ENCODE measurements at regions not wholly inside any gene's neighbourhood (a gene's known extent, or its start where the extent isn't known, plus 50 kb on each side); places are given as distances from the start of the nearest gene placed in this dataset.

- ATAC-seq: no peak
- no peak for DNase-seq (ENCODE audit: low read depth, low spot score)
- BruUV-seq (replicated peaks): no TSS peak
- no peak for FAIRE-seq
- POLR2A ChIA-PET: no interaction called here
- H3K27me3 ChIP-seq (replicated peaks in 1 of 2; ENCODE audit: control insufficient read depth in 2 of 2, insufficient read depth in 2 of 2, low read length in 1 of 2): no peaks in the 10 kb centered on the region
- H3K4me1 ChIP-seq (ENCODE audit: control insufficient read depth, insufficient read depth, low read length): no peaks in the 10 kb centered on the region
- no peaks in the 10 kb centered on the region for H3K9me3 ChIP-seq (replicated peaks; ENCODE audit: control insufficient read depth, insufficient read depth, low read length)
- RAD21 ChIA-PET (ENCODE audit: unreplicated experiment): no interaction called here
- no peaks in the 10 kb centered on the region for H3K79me2 ChIP-seq (ENCODE audit: control insufficient read depth, insufficient read depth, low read length)
- no peaks in the 10 kb centered on the region for H3K36me3 ChIP-seq (ENCODE audit: control insufficient read depth in 2 of 2, insufficient read depth in 2 of 2, low read length in 1 of 2)
- intact Hi-C loops (cut with micrococcal nuclease; ENCODE audit: unreplicated experiment) (no loop called here), in situ Hi-C loops (cut with MboI) (no loop called here)
- TF ChIP-seq NFIC (IDR thresholded peaks at IDR 0.05; ENCODE audit: low read depth, low read length) (no peak), IKZF2 (IDR thresholded peaks at IDR 0.05) (no peak), KAT2A (conservative IDR thresholded peaks at IDR 0.05; ENCODE audit: control insufficient read depth, low read depth, low read length) (no peak), DPF2 (IDR thresholded peaks at IDR 0.05) (no peak), BCL3 (IDR thresholded peaks at IDR 0.05; ENCODE audit: borderline replicate concordance, insufficient read depth, low read depth, low read length, poor library complexity, severe bottlenecking) (no peak), CREM (IDR thresholded peaks at IDR 0.05; ENCODE audit: low read depth) (no peak), ZNF24 (IDR thresholded peaks at IDR 0.05) (no peak), HDAC2 (IDR thresholded peaks at IDR 0.05) (no peak), RB1 (IDR thresholded peaks at IDR 0.05; ENCODE audit: borderline replicate concordance) (no peak), RELA (IDR thresholded peaks at IDR 0.05; ENCODE audit: borderline replicate concordance, partially characterized antibody) (no peak), ZBTB33 (IDR thresholded peaks at IDR 0.05) (no peak), ZBED1 (IDR thresholded peaks at IDR 0.05; ENCODE audit: borderline replicate concordance) (no peak), SMARCA5 (IDR thresholded peaks at IDR 0.05) (no peak), PKNOX1 (IDR thresholded peaks at IDR 0.05) (no peak), REST (IDR thresholded peaks at IDR 0.05; ENCODE audit: low read depth, low read length) (no peak), ZNF217 (IDR thresholded peaks at IDR 0.05) (no peak)
- SMC1A ChIA-PET (ENCODE audit: uncharacterized antibody, unreplicated experiment): no interaction called here
- no peak overlapping the region for H3K27ac ChIP-seq (ENCODE audit: control insufficient read depth, insufficient read depth)
- no peak overlapping the region for H3K9ac ChIP-seq (ENCODE audit: control insufficient read depth, insufficient read depth, low read length)
- no peak overlapping the region for H3K4me3 ChIP-seq
- CTCF ChIA-PET: no interaction called here
- no peak overlapping the region for H3K4me2 ChIP-seq (ENCODE audit: control insufficient read depth, insufficient read depth)
- WGBS (ENCODE audit: insufficient coverage, insufficient replicate concordance, low lambda C conversion rate, missing lambda C conversion rate): 11% methylated on average over 4 of the region's 4 CpGs
- no peaks in the 10 kb centered on the region for H4K20me1 ChIP-seq (ENCODE audit: control insufficient read depth, insufficient read depth)
- no peak overlapping the region for H2AFZ ChIP-seq (ENCODE audit: control insufficient read depth, low read depth, low read length)
Measured at GRCh38 chr4:125948021-125948420, 633.3 kb downstream of the FAT4 start.
